Keratinocyte (primary cell): ENCODE measurements at regions not wholly inside any gene's neighbourhood (a gene's known extent, or its start where the extent isn't known, plus 50 kb on each side); places are given as distances from the start of the nearest gene placed in this dataset.

Source experiments
- DNase-seq: peaks from one replicate; pipeline ENCODE4 v3.0.0-alpha.2; 2011; ENCODE audit warnings: low read depth, missing footprints, low spot score
- FAIRE-seq: peaks from 2 replicates; lab custom pipeline; 2011; peaks lifted over from hg19 to GRCh38; lab: Jason Lieb, UNC
- H2AFZ ChIP-seq: 2 replicates; pipeline ENCODE4 v1.6.0; 2012; ENCODE audit warnings: low read length, control low read depth, inconsistent platforms; ENCODE audit not compliant: control insufficient read depth
- H3K27ac ChIP-seq: 2 replicates; pipeline ENCODE4 v1.5.1; 2011; ENCODE audit warnings: low read length; ENCODE audit not compliant: control insufficient read depth, insufficient read depth
- H3K27me3 ChIP-seq: 3 replicates; pipeline ENCODE4 v1.6.0; 2011; ENCODE audit warnings: low read length; ENCODE audit not compliant: control insufficient read depth, insufficient read depth; ENCODE audit errors: extremely low read depth
- H3K36me3 ChIP-seq, 2 experiments: 2 replicates in 1 of 2; 3 replicates in 1 of 2; pipeline ENCODE4 v1.5.1; 2011; ENCODE audit warnings: low read length in 2 of 2, mild to moderate bottlenecking in 1 of 2; ENCODE audit not compliant: control insufficient read depth in 2 of 2, insufficient read depth in 2 of 2; ENCODE audit errors: extremely low read depth in 1 of 2
- H3K4me1 ChIP-seq: 3 replicates; pipeline ENCODE4 v1.5.1; 2011; ENCODE audit warnings: low read length; ENCODE audit not compliant: control insufficient read depth, insufficient read depth; ENCODE audit errors: extremely low read depth
- H3K4me2 ChIP-seq: 3 replicates; pipeline ENCODE4 v1.6.0; 2011; ENCODE audit warnings: low read depth, low read length; ENCODE audit not compliant: control insufficient read depth, insufficient read depth; ENCODE audit errors: extremely low read depth
- H3K4me3 ChIP-seq, 3 experiments: fragments of 200-600 bp in 1 of 3; sonication (generic) in 1 of 3; 2 replicates in 2 of 3; 3 replicates in 1 of 3; pipeline ENCODE4 v1.5.1; 2011 to 2016; ENCODE audit warnings: low read length in 3 of 3, mild to moderate bottlenecking in 3 of 3, control low read depth in 2 of 3, inconsistent platforms in 1 of 3, low read depth in 1 of 3, mixed read lengths in 1 of 3, mixed run types in 1 of 3, moderate library complexity in 1 of 3; ENCODE audit not compliant: control insufficient read depth in 2 of 3, insufficient read depth in 2 of 3; ENCODE audit errors: extremely low read depth in 1 of 3
- H3K79me2 ChIP-seq: 2 replicates; pipeline ENCODE4 v1.6.0; 2012; ENCODE audit warnings: low read length; ENCODE audit not compliant: control insufficient read depth, insufficient read depth
- H3K9ac ChIP-seq: 3 replicates; pipeline ENCODE4 v1.6.0; 2011; ENCODE audit warnings: low read length; ENCODE audit not compliant: control insufficient read depth, insufficient read depth; ENCODE audit errors: extremely low read depth
- H3K9me1 ChIP-seq: 3 replicates; pipeline ENCODE4 v1.6.0; 2011; ENCODE audit warnings: low read length; ENCODE audit not compliant: control insufficient read depth, insufficient read depth; ENCODE audit errors: extremely low read depth
- H3K9me3 ChIP-seq: 2 replicates; pipeline ENCODE4 v1.5.1; 2012; ENCODE audit warnings: low read depth, low read length; ENCODE audit not compliant: control insufficient read depth
- H4K20me1 ChIP-seq: 3 replicates; pipeline ENCODE4 v1.6.0; 2011; ENCODE audit warnings: low read length; ENCODE audit not compliant: control insufficient read depth, insufficient read depth; ENCODE audit errors: extremely low read depth
- CTCF ChIP-seq, 3 experiments: IDR thresholded peaks in 1 of 3; conservative IDR thresholded peaks in 1 of 3; optimal IDR thresholded peaks in 1 of 3; 2 replicates in 2 of 3; 3 replicates in 1 of 3; pipeline versions ENCODE3 to v1.5.1; 2011; ENCODE audit warnings: low read length in 3 of 3, mild to moderate bottlenecking in 3 of 3, moderate library complexity in 2 of 3, control low read depth in 1 of 3, inconsistent platforms in 1 of 3; ENCODE audit not compliant: insufficient read depth in 2 of 3; ENCODE audit errors: extremely low read depth in 1 of 3
- EZH2 ChIP-seq: IDR thresholded peaks from one replicate; pipeline ENCODE4 v1.6.1; 2012; ENCODE audit warnings: inconsistent platforms, mild to moderate bottlenecking, low read length, moderate library complexity
- dilution Hi-C: fragments of 300-500 bp; cut with MboI; formaldehyde crosslinking; loops from one replicate; pipeline ENCODE4 v1.7.0; 2020; ENCODE audit warnings: low sequenced_read_pairs; ENCODE audit not compliant: extremely low pct_ligation_motif_present

DNA sequence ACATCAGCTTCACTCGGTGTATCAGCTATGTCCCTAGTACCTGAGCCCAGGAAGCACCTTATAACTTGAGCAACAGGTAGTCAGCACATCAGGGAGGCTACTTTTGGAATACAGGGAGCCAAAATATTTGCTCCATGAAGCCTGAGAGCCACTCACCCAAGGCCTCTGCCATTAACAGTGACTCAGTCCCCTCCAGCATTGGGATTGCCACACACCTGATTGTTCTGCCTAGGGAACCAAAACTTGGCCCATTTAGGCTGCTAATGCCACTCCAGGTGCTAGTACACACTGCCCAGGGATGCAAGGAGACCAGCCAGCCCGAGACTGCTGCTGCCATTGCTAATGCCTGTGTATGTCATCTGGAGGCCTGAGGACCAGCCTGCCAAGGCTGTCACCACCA lies 773.6 kb upstream of the TENM4 start:
- Histone ChIP-seq H3K4me2 (no peak overlapping the region), H3K9me3 (no peaks in the 10 kb centered on the region), H3K9ac (no peak overlapping the region), H3K36me3 (no peaks in the 10 kb centered on the region), H3K4me3 (no peak overlapping the region), H2AFZ (no peak overlapping the region), H3K4me1 (no peaks in the 10 kb centered on the region), H4K20me1 (no peaks in the 10 kb centered on the region), H3K79me2 (no peaks in the 10 kb centered on the region), H3K27me3 (no peaks in the 10 kb centered on the region), H3K9me1 (no peaks in the 10 kb centered on the region), H3K27ac (no peak overlapping the region)
- TF ChIP-seq CTCF (optimal IDR thresholded peaks at IDR 0.05 in 1 of 3, IDR thresholded peaks at IDR 0.05 in 1 of 3, conservative IDR thresholded peaks at IDR 0.05 in 1 of 3; ENCODE audit: extremely low read depth in 1 of 3, insufficient read depth in 2 of 3, low read length in 3 of 3) (no peak), EZH2 (no peak)
- FAIRE-seq (no peak), DNase-seq (no peak)
- dilution Hi-C loops: no loop called here

- Histone ChIP-seq H3K4me2 (no peak overlapping the region), H2AFZ (no peak overlapping the region), H3K27ac (no peak overlapping the region), H3K79me2 (no peaks in the 10 kb centered on the region), H3K36me3 (no peaks in the 10 kb centered on the region), H3K9ac (no peak overlapping the region), H3K27me3 (no peaks in the 10 kb centered on the region), H3K4me1 (no peaks in the 10 kb centered on the region), H3K9me3 (no peaks in the 10 kb centered on the region), H3K9me1 (no peaks in the 10 kb centered on the region), H3K4me3 (no peak overlapping the region), H4K20me1 (no peaks in the 10 kb centered on the region)
- DNase-seq: no peak
- TF ChIP-seq EZH2 (no peak), CTCF (optimal IDR thresholded peaks at IDR 0.05 in 1 of 3, IDR thresholded peaks at IDR 0.05 in 1 of 3, conservative IDR thresholded peaks at IDR 0.05 in 1 of 3; ENCODE audit: extremely low read depth in 1 of 3, insufficient read depth in 2 of 3, low read length in 3 of 3) (no peak)
- no peak for FAIRE-seq
- dilution Hi-C loops: no loop called here
Measured at GRCh38 chr11:80211673-80212072, 770.8 kb upstream of the TENM4 start.
